Activated CD4-positive, alpha-beta T cell treated with anti-CD3 and anti-CD28 coated beads, Interleukin-2, amount 10 ng/mL, durations not matched to agents 24 days and 14 days (primary cell): ENCODE measurements at regions not wholly inside any gene's neighbourhood (a gene's known extent, or its start where the extent isn't known, plus 50 kb on each side); places are given as distances from the start of the nearest gene placed in this dataset.

Source experiments
- DNase-seq: peaks from one replicate; pipeline ENCODE4 v3.0.0; 2022
- H3K27ac Mint-ChIP-seq: one replicate; pipeline ENCODE4 v1.8.0; 2022; ENCODE audit warnings: mild to moderate bottlenecking, mixed read lengths
- H3K27me3 Mint-ChIP-seq: one replicate; pipeline ENCODE4 v1.8.0; 2022; ENCODE audit warnings: mixed read lengths
- H3K36me3 Mint-ChIP-seq: one replicate; pipeline ENCODE4 v1.8.0; 2022; ENCODE audit warnings: low read depth, mild to moderate bottlenecking, mixed read lengths
- H3K4me1 Mint-ChIP-seq: one replicate; pipeline ENCODE4 v1.8.0; 2021; ENCODE audit warnings: mixed read lengths
- H3K4me3 Mint-ChIP-seq: one replicate; pipeline ENCODE4 v1.8.0; 2022; ENCODE audit warnings: mild to moderate bottlenecking, moderate library complexity, mixed read lengths
- H3K9me3 Mint-ChIP-seq: one replicate; pipeline ENCODE4 v1.8.0; 2021; ENCODE audit warnings: mixed read lengths
- intact Hi-C: fragments of 100-400 bp; cut with micrococcal nuclease; formaldehyde crosslinking; loops from one replicate; pipeline ENCODE4 v1.15.1; 2023

DNA sequence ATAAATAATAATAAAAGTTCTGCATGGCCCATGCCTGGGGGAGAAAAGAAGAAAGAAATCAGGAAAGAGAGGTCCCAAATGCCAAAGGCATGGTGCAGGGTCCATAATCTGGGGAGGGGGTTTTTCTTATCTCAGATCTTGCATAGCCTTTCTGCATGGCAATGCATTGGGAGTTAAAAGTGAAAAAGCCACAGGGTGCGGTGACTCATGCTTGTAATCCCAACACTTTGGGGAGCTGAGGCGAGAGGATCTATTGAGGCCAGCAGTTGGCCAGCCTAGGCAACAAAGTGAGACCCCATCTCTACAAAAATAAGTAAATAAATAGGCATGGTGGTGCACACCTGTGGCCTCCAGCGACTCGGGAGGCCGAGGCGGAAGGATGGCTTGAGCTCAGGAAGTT is 76.8 kb upstream of the GATA2 start:
- no peak overlapping the region for H3K27ac Mint-ChIP-seq
- no peaks in the 10 kb centered on the region for H3K36me3 Mint-ChIP-seq
- intact Hi-C loops: loop anchor here (5.0 kb wide), 1 partner anchor 38 kb away; no protein-coding TSS in a partner anchor

DNA sequence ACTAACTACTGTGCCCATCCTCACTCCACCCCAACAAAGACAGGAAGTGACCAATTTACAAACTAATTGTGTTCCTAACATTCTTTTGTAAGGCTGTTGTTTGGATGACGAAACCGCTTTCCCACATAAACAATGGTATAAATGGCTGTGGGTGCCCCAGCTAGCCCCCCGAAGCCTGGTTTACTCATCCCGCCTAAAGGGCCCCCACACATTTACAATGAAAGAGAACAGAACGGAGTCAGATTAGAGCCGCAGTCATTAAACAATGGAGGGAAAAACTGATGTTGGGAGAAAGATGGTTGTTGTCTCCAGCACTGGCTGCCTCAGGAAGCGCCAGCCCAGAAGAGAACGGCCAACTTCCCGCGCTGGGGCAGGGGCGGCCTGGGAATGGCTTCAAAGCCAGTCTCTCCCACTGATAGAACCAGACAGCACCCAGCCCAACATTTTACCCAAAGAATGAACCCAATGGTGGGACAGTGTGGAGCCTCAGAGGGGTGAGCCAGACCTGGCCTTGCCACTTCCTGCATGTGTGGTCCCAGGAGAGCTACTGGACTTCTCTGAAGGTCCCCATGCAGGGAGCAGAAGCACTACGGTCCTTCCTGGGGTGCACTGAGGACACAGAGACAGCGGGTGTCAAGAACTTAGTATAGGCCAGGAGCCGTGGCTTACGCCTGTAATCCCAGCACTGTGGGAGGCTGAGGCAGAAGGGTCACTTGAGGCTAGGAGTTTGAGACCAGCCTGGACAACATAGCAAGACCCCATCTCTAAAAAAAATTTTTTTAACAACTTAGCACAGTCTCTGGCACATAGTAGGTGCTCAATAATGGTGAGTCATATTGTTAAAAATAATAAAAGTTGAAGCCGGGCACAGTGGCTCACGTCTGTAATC is 75.8 kb upstream of the GATA2 start:
- no peak overlapping the region for H3K4me3 Mint-ChIP-seq
- peaks cover 31% of the 10 kb centered on the region for H3K27me3 Mint-ChIP-seq
- H3K4me1 Mint-ChIP-seq: peaks cover 14% of the 10 kb centered on the region
- DNase-seq: no peak
- no peak overlapping the region for H3K27ac Mint-ChIP-seq
- H3K36me3 Mint-ChIP-seq: no peaks in the 10 kb centered on the region
- intact Hi-C loops: no loop called here
- no peaks in the 10 kb centered on the region for H3K9me3 Mint-ChIP-seq

More for the DNA sequence above, 76.8 kb upstream of the GATA2 start:
- Mint-ChIP-seq H3K9me3 (no peaks in the 10 kb centered on the region), H3K4me3 (no peak overlapping the region), H3K27me3 (peaks cover 38% of the 10 kb centered on the region), H3K4me1 (peaks cover 14% of the 10 kb centered on the region)
- DNase-seq: no peak

DNA sequence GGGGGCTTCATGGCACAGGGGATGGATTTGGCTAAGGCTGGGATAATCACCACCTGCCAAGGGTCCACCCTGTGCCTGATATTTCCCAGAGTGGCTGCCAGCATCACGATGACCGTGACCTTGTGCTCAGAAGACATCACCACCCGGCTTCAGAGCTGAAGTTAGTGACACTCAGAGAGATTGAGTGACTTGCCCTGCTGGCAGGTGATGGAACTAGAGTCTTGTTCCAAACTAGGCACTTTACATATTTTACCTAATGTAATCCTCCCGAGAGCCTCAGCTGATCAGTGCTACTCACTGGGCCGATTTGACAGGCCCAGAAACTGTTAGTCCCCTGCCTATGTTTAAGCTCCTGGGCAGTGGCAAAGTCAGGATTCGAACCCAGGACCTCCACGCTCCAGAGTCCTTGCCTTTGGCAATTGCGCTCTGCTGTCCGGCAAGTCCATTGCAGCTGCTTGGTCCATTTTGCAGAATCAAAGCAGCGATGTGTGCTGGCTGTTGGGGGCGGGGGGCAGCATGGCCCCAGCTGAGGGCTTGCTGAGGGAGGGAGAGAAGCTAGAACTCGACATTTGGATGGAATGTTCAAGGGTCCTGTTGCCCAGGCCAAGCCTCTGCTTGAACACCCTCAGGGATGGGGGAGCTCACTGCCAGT is 74.8 kb upstream of the GATA2 start:
- no peak overlapping the region for H3K27ac Mint-ChIP-seq
- intact Hi-C loops: no loop called here
- H3K36me3 Mint-ChIP-seq: no peaks in the 10 kb centered on the region
- no peaks in the 10 kb centered on the region for H3K9me3 Mint-ChIP-seq
- peaks cover 6% of the 10 kb centered on the region for H3K4me1 Mint-ChIP-seq
- peaks cover 27% of the 10 kb centered on the region for H3K27me3 Mint-ChIP-seq
- no peak overlapping the region for H3K4me3 Mint-ChIP-seq
- DNase-seq: no peak

DNA sequence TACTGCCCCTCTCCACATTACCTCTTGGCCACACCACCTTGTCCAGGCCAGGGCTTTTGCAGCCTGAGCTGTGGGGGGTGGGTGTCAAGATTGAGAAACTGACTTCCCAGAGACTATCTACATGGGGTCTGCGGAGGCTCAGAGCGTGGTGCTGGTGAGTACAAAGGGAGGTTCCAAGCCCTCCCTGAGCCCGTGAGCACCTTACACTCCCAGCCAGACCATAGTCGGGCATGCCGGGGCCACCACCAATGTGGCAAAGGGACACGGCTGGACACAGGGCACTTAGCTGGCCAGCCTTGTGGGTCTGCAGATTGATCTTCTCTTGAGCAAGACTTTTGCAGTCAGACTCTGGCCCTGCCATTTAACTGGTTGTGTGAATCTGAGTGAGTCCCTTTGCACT is 74.1 kb upstream of the GATA2 start:
- intact Hi-C loops: no loop called here
- Mint-ChIP-seq H3K4me3 (no peak overlapping the region), H3K27ac (no peak overlapping the region), H3K9me3 (no peaks in the 10 kb centered on the region), H3K4me1 (no peaks in the 10 kb centered on the region), H3K36me3 (no peaks in the 10 kb centered on the region), H3K27me3 (peaks cover 26% of the 10 kb centered on the region)
- DNase-seq: no peak

DNA sequence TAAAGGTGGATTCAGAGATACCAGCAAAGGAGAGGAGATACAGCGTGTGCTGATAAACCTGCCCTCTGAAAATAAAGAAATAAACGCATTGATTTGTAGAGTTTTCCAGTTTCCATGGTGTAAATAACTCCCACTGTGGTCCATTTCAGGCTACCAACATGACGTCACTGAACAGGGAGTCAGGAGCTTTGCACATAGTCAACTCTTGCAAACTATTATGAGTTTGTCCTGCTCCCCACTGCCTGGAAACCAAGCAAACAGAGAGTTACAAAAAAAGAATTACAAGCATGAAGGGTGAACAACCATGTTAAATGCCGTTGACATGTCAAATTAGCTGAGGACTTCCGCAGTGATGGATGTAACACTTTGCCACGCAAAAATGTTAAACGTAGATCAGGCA is 70.4 kb upstream of the GATA2 start:
- no peak for DNase-seq
- H3K4me3 Mint-ChIP-seq: no peak overlapping the region
- peaks cover 25% of the 10 kb centered on the region for H3K27me3 Mint-ChIP-seq
- no peaks in the 10 kb centered on the region for H3K36me3 Mint-ChIP-seq
- intact Hi-C loops: no loop called here
- no peak overlapping the region for H3K27ac Mint-ChIP-seq
- peaks cover 9% of the 10 kb centered on the region for H3K4me1 Mint-ChIP-seq
- H3K9me3 Mint-ChIP-seq: no peaks in the 10 kb centered on the region

DNA sequence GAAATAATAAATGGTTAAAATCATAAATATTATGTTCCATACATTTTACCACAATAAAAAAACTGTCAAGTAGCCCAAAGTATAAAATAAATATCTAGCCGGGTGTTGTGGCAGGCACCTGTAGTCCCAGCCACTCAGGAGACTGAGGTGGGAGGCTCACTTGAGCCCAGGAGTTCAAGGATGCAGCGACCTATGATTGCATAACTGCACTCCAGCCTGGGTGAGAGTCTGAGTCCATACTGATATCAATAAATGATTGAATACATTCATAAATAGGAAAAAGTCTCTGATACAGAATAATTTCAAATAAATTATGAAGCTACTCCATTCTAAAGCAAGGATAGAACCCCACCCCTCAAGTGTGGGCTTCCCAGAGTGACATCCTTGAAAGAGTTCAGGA is 68.5 kb upstream of the GATA2 start:
- intact Hi-C loops: no loop called here
- H3K36me3 Mint-ChIP-seq: no peaks in the 10 kb centered on the region
- H3K9me3 Mint-ChIP-seq: no peaks in the 10 kb centered on the region
- no peak overlapping the region for H3K27ac Mint-ChIP-seq
- peaks cover 33% of the 10 kb centered on the region for H3K27me3 Mint-ChIP-seq
- peaks cover 9% of the 10 kb centered on the region for H3K4me1 Mint-ChIP-seq
- no peak for DNase-seq
- H3K4me3 Mint-ChIP-seq: no peak overlapping the region

DNA sequence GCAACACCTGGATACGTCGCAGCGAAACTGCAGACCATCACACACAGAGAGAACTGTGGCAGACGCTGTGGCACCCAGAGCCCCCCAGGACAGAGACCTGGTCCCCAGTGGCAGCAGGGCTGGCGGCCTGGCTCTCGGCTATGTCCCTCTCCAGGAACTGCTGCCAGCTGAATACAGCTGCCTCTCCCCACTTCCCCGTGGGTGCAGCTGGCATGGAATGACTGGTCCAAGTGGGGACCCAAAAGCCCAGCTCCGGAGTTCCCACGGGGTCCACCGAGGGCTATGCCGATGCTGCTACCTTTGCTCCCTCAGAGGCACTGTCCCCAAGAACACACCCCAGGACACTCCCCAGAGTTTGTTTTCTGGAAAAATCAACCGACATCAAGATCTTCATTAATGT is 67.8 kb upstream of the GATA2 start:
- no peaks in the 10 kb centered on the region for H3K36me3 Mint-ChIP-seq
- H3K27me3 Mint-ChIP-seq: peaks cover 33% of the 10 kb centered on the region
- no peak for DNase-seq
- intact Hi-C loops: no loop called here
- no peak overlapping the region for H3K27ac Mint-ChIP-seq
- peaks cover 9% of the 10 kb centered on the region for H3K4me1 Mint-ChIP-seq
- no peaks in the 10 kb centered on the region for H3K9me3 Mint-ChIP-seq
- no peak overlapping the region for H3K4me3 Mint-ChIP-seq

DNA sequence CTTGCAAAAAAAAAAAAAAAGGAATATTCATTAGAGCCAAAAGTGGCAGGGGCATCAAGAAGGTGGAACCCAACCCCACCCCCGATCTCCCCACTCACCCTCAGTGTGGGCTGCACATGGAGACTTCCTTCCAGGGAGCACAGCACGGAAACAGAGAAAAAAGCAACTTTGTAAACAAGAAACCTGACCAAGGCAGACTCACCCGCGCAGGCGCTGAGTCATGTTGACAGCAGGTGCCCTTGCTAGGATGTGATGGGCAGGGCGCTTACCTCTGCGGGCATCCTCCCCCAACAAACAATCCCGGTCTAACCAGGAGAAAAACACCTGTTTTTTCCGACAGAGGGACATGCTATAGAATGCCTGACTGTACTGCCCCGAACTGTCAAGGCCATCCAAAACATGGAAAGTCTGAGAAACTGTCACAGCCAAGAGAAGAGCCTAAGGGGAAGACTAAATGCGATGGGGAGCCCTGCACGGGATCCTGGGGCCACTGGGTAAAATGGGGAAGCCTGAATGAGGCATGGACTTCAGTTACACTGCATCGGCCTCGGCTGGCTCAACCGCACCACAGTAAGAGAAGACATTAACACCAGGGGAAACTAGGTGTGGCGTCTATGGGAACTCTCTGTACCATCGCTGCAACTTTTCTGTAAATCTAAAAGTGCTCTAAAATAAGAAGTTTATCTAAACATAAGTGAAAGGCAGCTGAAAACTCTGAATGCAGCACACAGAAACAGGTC is 66.7 kb upstream of the GATA2 start:
- Mint-ChIP-seq H3K4me1 (peaks cover 9% of the 10 kb centered on the region), H3K27ac (peak overlapping the region; percentile 14), H3K9me3 (no peaks in the 10 kb centered on the region), H3K36me3 (no peaks in the 10 kb centered on the region), H3K4me3 (no peak overlapping the region), H3K27me3 (peaks cover 34% of the 10 kb centered on the region)
- peak; percentile 74 for DNase-seq
- intact Hi-C loops: no loop called here

DNA sequence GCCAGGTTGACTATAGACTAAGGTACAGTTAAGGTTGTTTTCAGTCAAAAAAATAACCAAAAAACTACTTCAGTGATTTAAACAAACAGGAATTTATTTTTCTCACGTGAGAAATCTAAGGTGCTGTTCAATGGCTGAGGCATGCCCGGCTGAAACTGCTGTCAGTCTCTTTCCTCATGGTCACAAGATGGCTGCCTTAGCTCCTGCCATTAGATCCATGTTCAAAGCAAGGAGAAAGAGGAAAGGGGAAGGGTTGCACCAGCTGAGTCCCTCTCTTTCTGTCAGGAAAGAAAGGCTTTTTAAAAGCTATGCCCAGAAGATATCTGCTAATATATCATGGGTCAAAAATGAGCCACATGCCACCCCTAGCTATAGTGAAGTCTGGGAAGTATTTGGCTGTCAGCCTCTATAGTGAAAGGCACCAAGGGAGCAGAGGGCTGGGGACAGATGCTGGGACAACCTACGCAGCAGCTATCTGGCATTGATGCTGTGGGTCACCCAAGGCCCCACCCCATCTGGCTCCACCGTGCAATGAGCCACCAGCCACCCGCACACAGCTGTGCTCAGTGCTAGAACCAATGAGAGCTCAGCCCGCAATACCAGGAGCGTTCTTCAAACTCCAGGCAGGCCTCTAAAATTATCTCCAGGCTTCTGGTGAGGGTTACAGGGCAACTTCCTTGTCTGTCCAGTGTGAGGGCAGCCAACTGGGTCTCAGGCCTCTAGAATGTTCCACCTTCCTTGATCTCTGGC is 64.7 kb upstream of the GATA2 start:
- Mint-ChIP-seq H3K27me3 (peaks cover 44% of the 10 kb centered on the region), H3K27ac (no peak overlapping the region), H3K4me3 (no peak overlapping the region), H3K4me1 (peaks cover 9% of the 10 kb centered on the region), H3K9me3 (no peaks in the 10 kb centered on the region), H3K36me3 (no peaks in the 10 kb centered on the region)
- intact Hi-C loops: no loop called here
- DNase-seq: no peak

DNA sequence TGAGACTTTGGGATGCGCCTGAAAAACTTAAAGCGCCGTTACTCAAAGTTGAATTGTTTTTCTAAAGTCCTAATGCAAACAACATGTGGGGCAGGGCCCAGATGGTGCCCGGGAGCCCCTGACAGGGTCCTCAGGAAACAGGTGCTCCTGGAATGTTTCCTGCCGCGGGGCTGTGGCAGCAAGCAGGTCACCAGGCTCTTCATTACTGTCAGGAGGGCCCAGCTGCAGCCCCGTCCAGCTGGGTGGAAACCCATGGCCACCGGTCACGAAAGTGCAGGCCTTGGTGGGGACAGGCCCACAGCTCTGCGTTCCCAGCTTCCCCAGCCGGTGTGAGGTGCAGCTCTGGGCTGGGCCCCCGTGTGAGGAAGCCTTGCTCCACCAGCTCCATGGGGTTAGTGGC is 63.9 kb upstream of the GATA2 start:
- H3K4me3 Mint-ChIP-seq: no peak overlapping the region
- H3K27me3 Mint-ChIP-seq: peaks cover 48% of the 10 kb centered on the region
- no peak overlapping the region for H3K27ac Mint-ChIP-seq
- no peaks in the 10 kb centered on the region for H3K36me3 Mint-ChIP-seq
- peaks cover 9% of the 10 kb centered on the region for H3K4me1 Mint-ChIP-seq
- intact Hi-C loops: no loop called here
- no peak for DNase-seq
- no peaks in the 10 kb centered on the region for H3K9me3 Mint-ChIP-seq

DNA sequence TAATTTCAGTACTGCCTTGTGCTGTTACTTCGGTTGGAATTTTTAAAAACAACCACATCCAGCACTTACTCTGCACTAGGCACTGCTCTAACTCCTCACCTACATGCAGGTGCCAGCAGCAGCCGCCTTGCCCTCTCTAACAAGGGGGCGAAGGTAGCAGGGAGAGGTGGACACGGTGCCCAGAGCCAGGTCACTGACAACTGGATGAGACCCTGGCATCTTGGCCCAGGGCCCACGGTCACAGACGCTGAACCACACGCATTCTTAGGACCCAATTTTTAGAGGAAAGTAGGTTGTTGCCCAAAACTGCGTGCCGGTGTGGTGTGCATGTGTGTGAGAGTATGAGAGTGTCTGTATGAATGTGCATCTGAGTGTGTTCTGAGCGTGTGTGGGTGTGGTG is 63.4 kb upstream of the GATA2 start:
- DNase-seq: no peak
- intact Hi-C loops: no loop called here
- no peak overlapping the region for H3K27ac Mint-ChIP-seq
- peaks cover 44% of the 10 kb centered on the region for H3K27me3 Mint-ChIP-seq
- H3K36me3 Mint-ChIP-seq: no peaks in the 10 kb centered on the region
- no peak overlapping the region for H3K4me3 Mint-ChIP-seq
- no peaks in the 10 kb centered on the region for H3K9me3 Mint-ChIP-seq
- H3K4me1 Mint-ChIP-seq: peaks cover 9% of the 10 kb centered on the region

DNA sequence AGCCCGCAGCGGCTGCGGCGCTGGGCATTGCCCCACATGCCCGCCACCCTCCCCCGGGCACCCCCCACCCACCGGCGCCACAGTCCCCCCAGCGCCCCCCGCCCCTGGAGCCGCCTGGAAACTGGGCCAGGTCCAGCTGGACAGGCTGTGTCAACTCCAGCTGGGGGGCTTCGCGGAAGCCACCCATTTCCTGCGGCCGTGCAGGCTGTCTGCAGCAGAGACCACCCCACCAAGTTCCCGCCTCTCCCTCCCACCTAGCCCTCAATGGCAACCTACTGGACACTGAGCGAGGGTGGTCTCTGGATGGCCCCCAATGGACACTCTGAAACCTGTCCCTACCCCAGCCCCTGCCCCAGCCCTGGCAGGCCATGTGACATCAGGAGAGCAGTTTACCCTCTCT is 62.8 kb upstream of the GATA2 start:
- Mint-ChIP-seq H3K27ac (no peak overlapping the region), H3K9me3 (no peaks in the 10 kb centered on the region), H3K36me3 (no peaks in the 10 kb centered on the region), H3K4me1 (peaks cover 9% of the 10 kb centered on the region), H3K27me3 (peaks cover 44% of the 10 kb centered on the region), H3K4me3 (no peak overlapping the region)
- intact Hi-C loops: no loop called here
- no peak for DNase-seq

DNA sequence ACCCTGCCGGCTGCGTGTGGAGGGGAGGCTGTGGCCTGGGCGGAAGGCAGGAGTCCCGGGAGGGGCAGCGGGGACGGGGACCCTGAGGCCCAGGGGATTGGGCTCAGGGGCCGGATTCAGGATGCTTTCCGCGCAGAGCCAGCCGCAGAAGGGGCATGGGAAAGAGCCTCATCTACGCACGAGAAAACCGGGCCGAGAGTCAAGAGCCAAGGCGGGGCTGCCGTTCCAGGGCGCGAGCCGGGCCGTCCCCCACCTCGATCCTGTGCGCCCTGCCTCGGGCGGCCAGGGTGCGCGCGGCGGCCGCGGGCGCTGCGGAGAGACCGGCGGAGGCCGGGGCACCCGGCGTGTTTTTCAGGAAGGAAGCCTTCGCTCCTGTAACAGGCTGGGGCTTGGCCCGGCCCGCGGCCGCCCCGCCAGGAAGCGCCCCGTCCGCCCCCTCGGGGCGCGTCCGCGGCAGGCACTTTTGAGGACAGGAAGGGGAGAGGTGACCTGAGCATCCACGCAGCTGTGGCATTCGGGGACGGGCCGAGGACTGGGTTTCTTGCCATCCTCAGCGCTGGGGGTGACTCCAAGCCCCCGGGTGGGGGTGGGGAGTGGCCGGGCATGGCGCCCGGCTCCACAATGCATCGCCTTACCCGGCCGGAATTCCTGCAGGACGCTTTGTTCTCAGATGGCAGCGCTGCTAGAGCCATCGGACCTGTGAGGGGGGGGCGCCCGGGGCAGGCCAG is 62.3 kb upstream of the GATA2 start:
- no peaks in the 10 kb centered on the region for H3K36me3 Mint-ChIP-seq
- H3K4me1 Mint-ChIP-seq: peaks cover 9% of the 10 kb centered on the region
- H3K27ac Mint-ChIP-seq: no peak overlapping the region
- H3K27me3 Mint-ChIP-seq: peaks cover 47% of the 10 kb centered on the region
- intact Hi-C loops: no loop called here
- peak; percentile 64 for DNase-seq
- H3K9me3 Mint-ChIP-seq: no peaks in the 10 kb centered on the region
- H3K4me3 Mint-ChIP-seq: peak overlapping the region; percentile 17
